WTC11 (cell line): ENCODE measurements at regions not wholly inside any gene's neighbourhood (a gene's known extent, or its start where the extent isn't known, plus 50 kb on each side); places are given as distances from the start of the nearest gene placed in this dataset.

Source experiments
- ATAC-seq: fragments of 200-7000 bp; cut with Tn5 transposase; 2 replicates; pipeline ENCODE4 v1.10.0; 2021; ENCODE audit warnings: mild to moderate bottlenecking, moderate library complexity
- CTCF ChIA-PET: fragments of 300-600 bp; sonication (Branson Sonifier 250); formaldehyde crosslinking; loops from one replicate; lab custom pipeline; 2021; ENCODE audit warnings: antibody characterized with exemption; lab: Charles Lee
- POLR2A ChIA-PET: fragments of 350-600 bp; sonication (Branson Sonifier 250); formaldehyde crosslinking; loops from one replicate; lab custom pipeline; 2021; ENCODE audit warnings: antibody characterized with exemption; lab: Charles Lee
- DNase-seq: peaks from one replicate; pipeline ENCODE4 v3.0.0; 2021; ENCODE audit warnings: low spot score
- H3K27ac Mint-ChIP-seq: 2 replicates; pipeline ENCODE4 v1.8.0; 2021; ENCODE audit warnings: mixed read lengths
- H3K27me3 Mint-ChIP-seq: 2 replicates; pipeline ENCODE4 v1.8.0; 2021; ENCODE audit warnings: low read depth, mild to moderate bottlenecking, moderate library complexity, mixed read lengths
- H3K36me3 Mint-ChIP-seq: 2 replicates; pipeline ENCODE4 v1.8.0; 2021; ENCODE audit warnings: mixed read lengths
- H3K4me1 Mint-ChIP-seq: 2 replicates; pipeline ENCODE4 v1.8.0; 2022; ENCODE audit warnings: mixed read lengths
- H3K4me3 Mint-ChIP-seq: 2 replicates; pipeline ENCODE4 v1.8.0; 2021; ENCODE audit warnings: mild to moderate bottlenecking, moderate library complexity, mixed read lengths
- H3K9me3 Mint-ChIP-seq: 2 replicates; pipeline ENCODE4 v1.8.0; 2021; ENCODE audit warnings: mixed read lengths
- CREB1 ChIP-seq: sonication (generic); formaldehyde crosslinking; IDR thresholded peaks from 2 replicates; pipeline ENCODE4 v1.8.0; 2023; ENCODE audit warnings: mild to moderate bottlenecking, missing genetic modification reagents
- EMX1 ChIP-seq: fragments of 250-450 bp; sonication (Bioruptor Pico); IDR thresholded peaks from 2 replicates; pipeline ENCODE4 v1.8.0; 2021; ENCODE audit warnings: mild to moderate bottlenecking
- ETV6 ChIP-seq: sonication (generic); formaldehyde crosslinking; IDR thresholded peaks from 2 replicates; pipeline ENCODE4 v1.8.1; 2022; ENCODE audit warnings: mild to moderate bottlenecking, missing genetic modification reagents
- FOXP1 ChIP-seq: sonication (generic); formaldehyde crosslinking; IDR thresholded peaks from 2 replicates; pipeline ENCODE4 v1.8.0; 2022; ENCODE audit warnings: missing genetic modification reagents, mild to moderate bottlenecking, moderate library complexity, borderline replicate concordance
- GRHL2 ChIP-seq: fragments of 250-450 bp; sonication (Bioruptor Pico); IDR thresholded peaks from 2 replicates; pipeline ENCODE4 v1.8.0; 2022; ENCODE audit warnings: mild to moderate bottlenecking, moderate library complexity; ENCODE audit not compliant: insufficient replicate concordance, severe bottlenecking
- GTF2I ChIP-seq: fragments of 250-450 bp; sonication (Bioruptor Pico); conservative IDR thresholded peaks from 2 replicates; pipeline ENCODE4 v1.4.0; 2021; ENCODE audit warnings: mild to moderate bottlenecking
- SMAD4 ChIP-seq: sonication (generic); formaldehyde crosslinking; IDR thresholded peaks from 2 replicates; pipeline ENCODE4 v1.8.0; 2022; ENCODE audit warnings: mild to moderate bottlenecking, missing genetic modification reagents
- TEAD4 ChIP-seq: sonication (generic); formaldehyde crosslinking; IDR thresholded peaks from 2 replicates; pipeline ENCODE4 v1.8.0; 2022; ENCODE audit warnings: mild to moderate bottlenecking, missing genetic modification reagents
- ZBTB21 ChIP-seq: sonication (generic); formaldehyde crosslinking; IDR thresholded peaks from 2 replicates; pipeline ENCODE4 v1.8.1; 2023; ENCODE audit warnings: mild to moderate bottlenecking, missing genetic modification reagents, borderline replicate concordance
- ZNF416 ChIP-seq: fragments of 250-450 bp; sonication (Bioruptor Pico); IDR thresholded peaks from 2 replicates; pipeline ENCODE4 v1.9.0; 2021; ENCODE audit warnings: mild to moderate bottlenecking, inconsistent platforms
- ZNF423 ChIP-seq: fragments of 250-450 bp; sonication (Bioruptor Pico); IDR thresholded peaks from 2 replicates; pipeline ENCODE4 v2.1.2; 2022; ENCODE audit warnings: mild to moderate bottlenecking, moderate library complexity
- TF ChIP-seq, protein P1 (sequence below): sonication (generic); formaldehyde crosslinking; IDR thresholded peaks from 2 replicates; pipeline ENCODE4 v1.8.0; 2022; ENCODE audit warnings: missing genetic modification reagents
- TF ChIP-seq, protein P2 (sequence below): sonication (generic); formaldehyde crosslinking; IDR thresholded peaks from 2 replicates; pipeline ENCODE4 v1.8.0; 2023; ENCODE audit warnings: mild to moderate bottlenecking, missing genetic modification reagents
- TF ChIP-seq, protein P3 (sequence below): sonication (generic); formaldehyde crosslinking; IDR thresholded peaks from 2 replicates; pipeline ENCODE4 v1.8.1; 2023; ENCODE audit warnings: mild to moderate bottlenecking, missing genetic modification reagents, moderate library complexity
- TF ChIP-seq, protein P4 (sequence below): fragments of 250-450 bp; sonication (Bioruptor Pico); IDR thresholded peaks from 2 replicates; pipeline ENCODE4 v2.1.2; 2022; ENCODE audit warnings: mild to moderate bottlenecking, moderate library complexity
- TF ChIP-seq, protein P5 (sequence below): fragments of 250-450 bp; sonication (Bioruptor Pico); IDR thresholded peaks from 2 replicates; pipeline ENCODE4 v1.8.0; 2021; ENCODE audit warnings: mild to moderate bottlenecking
- TF ChIP-seq, protein P6 (sequence below): sonication (generic); formaldehyde crosslinking; IDR thresholded peaks from 2 replicates; pipeline ENCODE4 v1.8.0; 2022; ENCODE audit warnings: mild to moderate bottlenecking, missing genetic modification reagents
- TF ChIP-seq, protein P7 (sequence below): sonication (generic); formaldehyde crosslinking; IDR thresholded peaks from 2 replicates; pipeline ENCODE4 v1.8.1; 2022; ENCODE audit warnings: mild to moderate bottlenecking, missing genetic modification reagents, moderate library complexity, borderline replicate concordance
- TF ChIP-seq, protein P8 (sequence below): sonication (generic); formaldehyde crosslinking; IDR thresholded peaks from 2 replicates; pipeline ENCODE4 v1.8.1; 2023; ENCODE audit warnings: mild to moderate bottlenecking, moderate library complexity, missing genetic modification reagents

DNA sequence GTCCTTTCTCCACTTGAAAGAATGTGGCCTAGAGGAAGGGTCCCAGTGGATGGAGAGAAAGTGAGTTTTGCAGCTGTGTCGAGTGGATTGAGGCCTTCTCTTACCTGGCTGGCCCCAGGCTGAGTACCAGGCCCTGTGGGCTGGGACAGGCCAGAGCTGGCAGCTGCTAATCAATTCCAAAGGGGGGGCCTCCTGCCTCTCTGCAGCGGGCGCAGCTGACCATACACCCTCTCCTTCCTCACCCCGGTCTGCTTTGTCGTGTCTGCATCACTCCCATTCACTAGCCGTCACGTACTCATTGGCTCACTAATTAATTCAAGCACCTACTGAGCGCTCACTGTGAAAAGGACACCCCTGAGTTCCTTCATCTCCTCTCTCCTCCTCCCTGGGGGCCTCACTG is 58.4 kb upstream of the PITX1 start:
- Mint-ChIP-seq H3K4me1 (no peaks in the 10 kb centered on the region), H3K4me3 (no peak overlapping the region), H3K9me3 (peaks cover 6% of the 10 kb centered on the region), H3K36me3 (no peaks in the 10 kb centered on the region), H3K27me3 (0 out of 2 replicates have a peak, but pooled peaks cover 5% of the 10 kb centered on the region), H3K27ac (no peak overlapping the region)
- ChIA-PET POLR2A (no interaction called here), CTCF (no interaction called here)
- DNase-seq = no peak
- no peak for TF ChIP-seq ZBTB21 (CRISPR knock-in tag)
- TF ChIP-seq, protein P1, sequence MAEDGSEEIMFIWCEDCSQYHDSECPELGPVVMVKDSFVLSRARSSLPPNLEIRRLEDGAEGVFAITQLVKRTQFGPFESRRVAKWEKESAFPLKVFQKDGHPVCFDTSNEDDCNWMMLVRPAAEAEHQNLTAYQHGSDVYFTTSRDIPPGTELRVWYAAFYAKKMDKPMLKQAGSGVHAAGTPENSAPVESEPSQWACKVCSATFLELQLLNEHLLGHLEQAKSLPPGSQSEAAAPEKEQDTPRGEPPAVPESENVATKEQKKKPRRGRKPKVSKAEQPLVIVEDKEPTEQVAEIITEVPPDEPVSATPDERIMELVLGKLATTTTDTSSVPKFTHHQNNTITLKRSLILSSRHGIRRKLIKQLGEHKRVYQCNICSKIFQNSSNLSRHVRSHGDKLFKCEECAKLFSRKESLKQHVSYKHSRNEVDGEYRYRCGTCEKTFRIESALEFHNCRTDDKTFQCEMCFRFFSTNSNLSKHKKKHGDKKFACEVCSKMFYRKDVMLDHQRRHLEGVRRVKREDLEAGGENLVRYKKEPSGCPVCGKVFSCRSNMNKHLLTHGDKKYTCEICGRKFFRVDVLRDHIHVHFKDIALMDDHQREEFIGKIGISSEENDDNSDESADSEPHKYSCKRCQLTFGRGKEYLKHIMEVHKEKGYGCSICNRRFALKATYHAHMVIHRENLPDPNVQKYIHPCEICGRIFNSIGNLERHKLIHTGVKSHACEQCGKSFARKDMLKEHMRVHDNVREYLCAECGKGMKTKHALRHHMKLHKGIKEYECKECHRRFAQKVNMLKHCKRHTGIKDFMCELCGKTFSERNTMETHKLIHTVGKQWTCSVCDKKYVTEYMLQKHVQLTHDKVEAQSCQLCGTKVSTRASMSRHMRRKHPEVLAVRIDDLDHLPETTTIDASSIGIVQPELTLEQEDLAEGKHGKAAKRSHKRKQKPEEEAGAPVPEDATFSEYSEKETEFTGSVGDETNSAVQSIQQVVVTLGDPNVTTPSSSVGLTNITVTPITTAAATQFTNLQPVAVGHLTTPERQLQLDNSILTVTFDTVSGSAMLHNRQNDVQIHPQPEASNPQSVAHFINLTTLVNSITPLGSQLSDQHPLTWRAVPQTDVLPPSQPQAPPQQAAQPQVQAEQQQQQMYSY (CRISPR knock-in tag) = no peak
- TF ChIP-seq, protein P2, sequence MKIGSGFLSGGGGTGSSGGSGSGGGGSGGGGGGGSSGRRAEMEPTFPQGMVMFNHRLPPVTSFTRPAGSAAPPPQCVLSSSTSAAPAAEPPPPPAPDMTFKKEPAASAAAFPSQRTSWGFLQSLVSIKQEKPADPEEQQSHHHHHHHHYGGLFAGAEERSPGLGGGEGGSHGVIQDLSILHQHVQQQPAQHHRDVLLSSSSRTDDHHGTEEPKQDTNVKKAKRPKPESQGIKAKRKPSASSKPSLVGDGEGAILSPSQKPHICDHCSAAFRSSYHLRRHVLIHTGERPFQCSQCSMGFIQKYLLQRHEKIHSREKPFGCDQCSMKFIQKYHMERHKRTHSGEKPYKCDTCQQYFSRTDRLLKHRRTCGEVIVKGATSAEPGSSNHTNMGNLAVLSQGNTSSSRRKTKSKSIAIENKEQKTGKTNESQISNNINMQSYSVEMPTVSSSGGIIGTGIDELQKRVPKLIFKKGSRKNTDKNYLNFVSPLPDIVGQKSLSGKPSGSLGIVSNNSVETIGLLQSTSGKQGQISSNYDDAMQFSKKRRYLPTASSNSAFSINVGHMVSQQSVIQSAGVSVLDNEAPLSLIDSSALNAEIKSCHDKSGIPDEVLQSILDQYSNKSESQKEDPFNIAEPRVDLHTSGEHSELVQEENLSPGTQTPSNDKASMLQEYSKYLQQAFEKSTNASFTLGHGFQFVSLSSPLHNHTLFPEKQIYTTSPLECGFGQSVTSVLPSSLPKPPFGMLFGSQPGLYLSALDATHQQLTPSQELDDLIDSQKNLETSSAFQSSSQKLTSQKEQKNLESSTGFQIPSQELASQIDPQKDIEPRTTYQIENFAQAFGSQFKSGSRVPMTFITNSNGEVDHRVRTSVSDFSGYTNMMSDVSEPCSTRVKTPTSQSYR (CRISPR knock-in tag) = no peak
- TF ChIP-seq ZNF423 (CRISPR knock-in tag) = peak; percentile 10; the same call in 1 of the 2 replicates
- TF ChIP-seq GTF2I (CRISPR knock-in tag) = 0 out of 2 replicates have a peak, but pooled peaks have one; percentile 16
- TF ChIP-seq, protein P3, sequence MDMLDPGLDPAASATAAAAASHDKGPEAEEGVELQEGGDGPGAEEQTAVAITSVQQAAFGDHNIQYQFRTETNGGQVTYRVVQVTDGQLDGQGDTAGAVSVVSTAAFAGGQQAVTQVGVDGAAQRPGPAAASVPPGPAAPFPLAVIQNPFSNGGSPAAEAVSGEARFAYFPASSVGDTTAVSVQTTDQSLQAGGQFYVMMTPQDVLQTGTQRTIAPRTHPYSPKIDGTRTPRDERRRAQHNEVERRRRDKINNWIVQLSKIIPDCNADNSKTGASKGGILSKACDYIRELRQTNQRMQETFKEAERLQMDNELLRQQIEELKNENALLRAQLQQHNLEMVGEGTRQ = no peak
- ATAC-seq = peak; percentile 41; the same call in 1 of the 2 replicates

DNA sequence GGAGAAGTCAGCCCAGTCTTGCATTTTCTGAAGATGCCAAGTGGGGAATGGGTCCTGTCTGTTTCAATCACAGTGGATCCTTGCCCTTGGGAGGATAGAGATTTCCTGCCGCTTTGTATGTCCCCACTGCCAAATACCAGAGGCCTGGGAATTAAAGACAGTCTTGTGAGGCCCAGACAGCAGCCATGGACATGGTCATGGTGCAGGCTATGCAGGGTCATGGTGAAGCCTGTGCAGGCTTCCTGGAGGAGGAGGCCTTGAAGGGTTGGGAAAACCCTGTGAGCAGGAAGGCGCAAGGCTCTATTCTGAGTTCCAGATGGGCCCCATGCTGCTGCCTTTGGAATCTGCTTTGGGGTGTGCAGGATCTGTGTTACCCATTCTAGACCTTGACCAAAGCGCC is 57.3 kb upstream of the PITX1 start:
- ATAC-seq = no peak
- POLR2A ChIA-PET = no interaction called here

DNA sequence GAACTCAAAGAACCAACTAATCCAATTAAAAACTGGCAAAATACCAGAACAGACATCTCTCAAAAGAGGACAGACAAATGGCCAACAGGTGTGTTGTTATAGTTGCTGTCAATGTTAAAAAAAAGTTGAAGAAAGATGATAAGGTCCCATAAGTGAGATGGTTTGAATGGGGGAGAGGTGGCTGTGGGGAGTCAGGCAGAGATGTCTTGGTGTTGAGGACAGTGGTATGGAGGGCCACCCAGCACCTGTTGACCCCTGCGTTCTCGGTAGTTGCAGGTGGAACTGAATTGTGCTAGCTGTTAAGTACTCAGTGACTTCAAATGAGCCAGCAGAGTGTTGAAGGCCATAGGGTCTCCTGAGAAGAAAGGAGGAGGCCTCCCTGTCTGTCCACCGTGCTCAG is 55.9 kb upstream of the PITX1 start:
- no peak overlapping the region for H3K27ac Mint-ChIP-seq
- ChIA-PET POLR2A (no interaction called here), CTCF (no interaction called here)
- H3K4me3 Mint-ChIP-seq = no peak overlapping the region
- H3K4me1 Mint-ChIP-seq = no peaks in the 10 kb centered on the region
- H3K9me3 Mint-ChIP-seq = no peaks in the 10 kb centered on the region
- H3K36me3 Mint-ChIP-seq = no peaks in the 10 kb centered on the region
- no peak for ATAC-seq
- H3K27me3 Mint-ChIP-seq = 0 out of 2 replicates have a peak, but pooled peaks cover 9% of the 10 kb centered on the region
- DNase-seq = no peak
- TF ChIP-seq, protein P4, sequence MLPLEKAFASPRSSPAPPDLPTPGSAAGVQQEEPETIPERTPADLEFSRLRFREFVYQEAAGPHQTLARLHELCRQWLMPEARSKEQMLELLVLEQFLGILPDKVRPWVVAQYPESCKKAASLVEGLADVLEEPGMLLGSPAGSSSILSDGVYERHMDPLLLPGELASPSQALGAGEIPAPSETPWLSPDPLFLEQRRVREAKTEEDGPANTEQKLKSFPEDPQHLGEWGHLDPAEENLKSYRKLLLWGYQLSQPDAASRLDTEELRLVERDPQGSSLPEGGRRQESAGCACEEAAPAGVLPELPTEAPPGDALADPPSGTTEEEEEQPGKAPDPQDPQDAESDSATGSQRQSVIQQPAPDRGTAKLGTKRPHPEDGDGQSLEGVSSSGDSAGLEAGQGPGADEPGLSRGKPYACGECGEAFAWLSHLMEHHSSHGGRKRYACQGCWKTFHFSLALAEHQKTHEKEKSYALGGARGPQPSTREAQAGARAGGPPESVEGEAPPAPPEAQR = no peak
- TF ChIP-seq EMX1 (no peak), SMAD4 (no peak), ETV6 (CRISPR knock-in tag) (no peak), CREB1 (CRISPR knock-in tag) (no peak), ZNF416 (CRISPR knock-in tag) (no peak), FOXP1 (CRISPR knock-in tag) (no peak), GRHL2 (CRISPR knock-in tag) (no peak)
- TF ChIP-seq, protein P5, sequence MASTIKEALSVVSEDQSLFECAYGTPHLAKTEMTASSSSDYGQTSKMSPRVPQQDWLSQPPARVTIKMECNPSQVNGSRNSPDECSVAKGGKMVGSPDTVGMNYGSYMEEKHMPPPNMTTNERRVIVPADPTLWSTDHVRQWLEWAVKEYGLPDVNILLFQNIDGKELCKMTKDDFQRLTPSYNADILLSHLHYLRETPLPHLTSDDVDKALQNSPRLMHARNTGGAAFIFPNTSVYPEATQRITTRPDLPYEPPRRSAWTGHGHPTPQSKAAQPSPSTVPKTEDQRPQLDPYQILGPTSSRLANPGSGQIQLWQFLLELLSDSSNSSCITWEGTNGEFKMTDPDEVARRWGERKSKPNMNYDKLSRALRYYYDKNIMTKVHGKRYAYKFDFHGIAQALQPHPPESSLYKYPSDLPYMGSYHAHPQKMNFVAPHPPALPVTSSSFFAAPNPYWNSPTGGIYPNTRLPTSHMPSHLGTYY (CRISPR knock-in tag) = no peak
- TF ChIP-seq, protein P6, sequence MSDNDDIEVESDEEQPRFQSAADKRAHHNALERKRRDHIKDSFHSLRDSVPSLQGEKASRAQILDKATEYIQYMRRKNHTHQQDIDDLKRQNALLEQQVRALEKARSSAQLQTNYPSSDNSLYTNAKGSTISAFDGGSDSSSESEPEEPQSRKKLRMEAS = no peak
- TF ChIP-seq, protein P7, sequence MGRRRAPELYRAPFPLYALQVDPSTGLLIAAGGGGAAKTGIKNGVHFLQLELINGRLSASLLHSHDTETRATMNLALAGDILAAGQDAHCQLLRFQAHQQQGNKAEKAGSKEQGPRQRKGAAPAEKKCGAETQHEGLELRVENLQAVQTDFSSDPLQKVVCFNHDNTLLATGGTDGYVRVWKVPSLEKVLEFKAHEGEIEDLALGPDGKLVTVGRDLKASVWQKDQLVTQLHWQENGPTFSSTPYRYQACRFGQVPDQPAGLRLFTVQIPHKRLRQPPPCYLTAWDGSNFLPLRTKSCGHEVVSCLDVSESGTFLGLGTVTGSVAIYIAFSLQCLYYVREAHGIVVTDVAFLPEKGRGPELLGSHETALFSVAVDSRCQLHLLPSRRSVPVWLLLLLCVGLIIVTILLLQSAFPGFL (CRISPR knock-in tag) = no peak

More for the DNA sequence above, 57.3 kb upstream of the PITX1 start:
- CTCF ChIA-PET = no interaction called here
- DNase-seq = no peak
- no peak overlapping the region for H3K27ac Mint-ChIP-seq
- no peak overlapping the region for H3K4me3 Mint-ChIP-seq
- 0 out of 2 replicates have a peak, but pooled peaks cover 9% of the 10 kb centered on the region for H3K27me3 Mint-ChIP-seq
- H3K4me1 Mint-ChIP-seq = no peaks in the 10 kb centered on the region
- no peaks in the 10 kb centered on the region for H3K36me3 Mint-ChIP-seq
- no peaks in the 10 kb centered on the region for H3K9me3 Mint-ChIP-seq
- no peak for TF ChIP-seq TEAD4 (CRISPR knock-in tag)
- TF ChIP-seq, protein P8, sequence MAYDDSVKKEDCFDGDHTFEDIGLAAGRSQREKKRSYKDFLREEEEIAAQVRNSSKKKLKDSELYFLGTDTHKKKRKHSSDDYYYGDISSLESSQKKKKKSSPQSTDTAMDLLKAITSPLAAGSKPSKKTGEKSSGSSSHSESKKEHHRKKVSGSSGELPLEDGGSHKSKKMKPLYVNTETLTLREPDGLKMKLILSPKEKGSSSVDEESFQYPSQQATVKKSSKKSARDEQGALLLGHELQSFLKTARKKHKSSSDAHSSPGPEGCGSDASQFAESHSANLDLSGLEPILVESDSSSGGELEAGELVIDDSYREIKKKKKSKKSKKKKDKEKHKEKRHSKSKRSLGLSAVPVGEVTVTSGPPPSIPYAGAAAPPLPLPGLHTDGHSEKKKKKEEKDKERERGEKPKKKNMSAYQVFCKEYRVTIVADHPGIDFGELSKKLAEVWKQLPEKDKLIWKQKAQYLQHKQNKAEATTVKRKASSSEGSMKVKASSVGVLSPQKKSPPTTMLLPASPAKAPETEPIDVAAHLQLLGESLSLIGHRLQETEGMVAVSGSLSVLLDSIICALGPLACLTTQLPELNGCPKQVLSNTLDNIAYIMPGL = no peak
- TF ChIP-seq ETV6 (CRISPR knock-in tag) = no peak
- TF ChIP-seq, all 79 proteins: peak for 0
